Adrenal gland (tissue), 5 donors: ENCODE measurements at regions not wholly inside any gene's neighbourhood (a gene's known extent, or its start where the extent isn't known, plus 50 kb on each side); places are given as distances from the start of the nearest gene placed in this dataset.

ENCODE experiments used
- POLR2A ChIP-seq, 2 donors: fragments of 450-650 bp; IDR thresholded peaks; one replicate each; pipeline ENCODE4 v1.6.1; 2017; ENCODE audit warnings: antibody characterized with exemption in 2 of 2, mild to moderate bottlenecking in 2 of 2, moderate library complexity in 1 of 2
- TF ChIP-seq, protein P1 (sequence below), 6 experiments: fragments of 450-650 bp in 4 of 6; fragments of 200-600 bp in 2 of 6; sonication (generic) in 1 of 6; IDR thresholded peaks; 1 replicate in 5 of 6; 2 replicates in 1 of 6; pipeline versions ENCODE4 v1.5.1 to v1.8.0; 2016 to 2021; ENCODE audit warnings: antibody characterized with exemption in 6 of 6, mild to moderate bottlenecking in 2 of 6, moderate library complexity in 1 of 6
- donor health status: DM: no; HTN: no; CAD: no.

DNA sequence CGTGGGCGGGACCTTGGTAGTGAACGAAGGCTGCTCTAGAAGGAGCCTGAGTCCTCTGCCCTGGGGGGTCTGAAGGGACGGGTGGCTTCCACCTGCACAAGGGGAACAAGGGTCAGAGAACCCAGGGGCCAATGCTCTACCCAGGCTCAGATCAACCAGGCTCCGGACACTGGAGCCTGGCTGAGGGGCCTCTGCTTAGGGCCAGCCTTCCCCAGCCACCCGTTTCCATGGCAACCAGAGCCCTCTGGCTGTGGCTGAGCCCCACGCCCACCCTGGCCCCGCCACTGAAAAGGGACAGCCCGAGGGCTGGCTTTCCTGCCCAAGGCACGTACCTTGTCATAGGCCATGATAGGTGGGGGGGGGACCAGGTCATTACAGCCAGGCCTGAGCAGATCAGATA is 724.6 kb downstream of the PTPRU start:
- TF ChIP-seq, protein P1, sequence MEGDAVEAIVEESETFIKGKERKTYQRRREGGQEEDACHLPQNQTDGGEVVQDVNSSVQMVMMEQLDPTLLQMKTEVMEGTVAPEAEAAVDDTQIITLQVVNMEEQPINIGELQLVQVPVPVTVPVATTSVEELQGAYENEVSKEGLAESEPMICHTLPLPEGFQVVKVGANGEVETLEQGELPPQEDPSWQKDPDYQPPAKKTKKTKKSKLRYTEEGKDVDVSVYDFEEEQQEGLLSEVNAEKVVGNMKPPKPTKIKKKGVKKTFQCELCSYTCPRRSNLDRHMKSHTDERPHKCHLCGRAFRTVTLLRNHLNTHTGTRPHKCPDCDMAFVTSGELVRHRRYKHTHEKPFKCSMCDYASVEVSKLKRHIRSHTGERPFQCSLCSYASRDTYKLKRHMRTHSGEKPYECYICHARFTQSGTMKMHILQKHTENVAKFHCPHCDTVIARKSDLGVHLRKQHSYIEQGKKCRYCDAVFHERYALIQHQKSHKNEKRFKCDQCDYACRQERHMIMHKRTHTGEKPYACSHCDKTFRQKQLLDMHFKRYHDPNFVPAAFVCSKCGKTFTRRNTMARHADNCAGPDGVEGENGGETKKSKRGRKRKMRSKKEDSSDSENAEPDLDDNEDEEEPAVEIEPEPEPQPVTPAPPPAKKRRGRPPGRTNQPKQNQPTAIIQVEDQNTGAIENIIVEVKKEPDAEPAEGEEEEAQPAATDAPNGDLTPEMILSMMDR (IDR thresholded peaks at IDR 0.05), result no peak
- no peak for TF ChIP-seq POLR2A (IDR thresholded peaks at IDR 0.05)
